Trophoblast cell (in vitro differentiated cells and primary cell): ENCODE measurements at regions not wholly inside any gene's neighbourhood (a gene's known extent, or its start where the extent isn't known, plus 50 kb on each side); places are given as distances from the start of the nearest gene placed in this dataset.
A peak's percentile ranks its signal among the peaks of the same experiment; 100 is the strongest.

Source experiments
- DNase-seq, 2 donors: peaks; one replicate each; pipeline ENCODE4 v3.0.0-alpha.2; 2016
- H2AFZ ChIP-seq: 2 replicates; pipeline ENCODE4 v1.6.1; 2013; ENCODE audit warnings: low read length, moderate library complexity, mild to moderate bottlenecking; ENCODE audit not compliant: insufficient read depth, poor library complexity
- H2AK5ac ChIP-seq: 2 replicates; pipeline ENCODE4 v1.6.1; 2013; ENCODE audit warnings: mild to moderate bottlenecking, low read length
- H2BK120ac ChIP-seq: 2 replicates; pipeline ENCODE4 v1.6.1; 2013; ENCODE audit warnings: low read length, mild to moderate bottlenecking, moderate library complexity; ENCODE audit not compliant: insufficient read depth, poor library complexity
- H2BK12ac ChIP-seq: 2 replicates; pipeline ENCODE4 v1.6.1; 2013; ENCODE audit warnings: mild to moderate bottlenecking, low read length, moderate library complexity
- H2BK5ac ChIP-seq: 2 replicates; pipeline ENCODE4 v1.6.1; 2013; ENCODE audit warnings: low read length, low read depth, moderate library complexity, mild to moderate bottlenecking; ENCODE audit not compliant: poor library complexity
- H3K14ac ChIP-seq: 2 replicates; pipeline ENCODE4 v1.6.1; 2013; ENCODE audit warnings: mild to moderate bottlenecking, low read length
- H3K18ac ChIP-seq: 2 replicates; pipeline ENCODE4 v1.6.1; 2013; ENCODE audit warnings: mild to moderate bottlenecking, low read length
- H3K23ac ChIP-seq: 2 replicates; pipeline ENCODE4 v1.6.1; 2013; ENCODE audit warnings: low read length
- H3K27ac ChIP-seq: 2 replicates; pipeline ENCODE4 v1.5.1; 2013; ENCODE audit warnings: low read depth, mild to moderate bottlenecking, inconsistent platforms, low read length, moderate library complexity
- H3K27me3 ChIP-seq: 2 replicates; pipeline ENCODE4 v1.6.1; 2013; ENCODE audit warnings: inconsistent platforms, mild to moderate bottlenecking, low read length, moderate library complexity; ENCODE audit not compliant: insufficient read depth
- H3K36me3 ChIP-seq, 2 experiments: 1 replicate in 1 of 2; 2 replicates in 1 of 2; pipeline ENCODE4 v1.6.1; 2013; ENCODE audit warnings: low read length in 2 of 2, mild to moderate bottlenecking in 2 of 2, moderate library complexity in 1 of 2; ENCODE audit not compliant: insufficient read depth in 2 of 2, control insufficient read depth in 1 of 2
- H3K4ac ChIP-seq: 2 replicates; pipeline ENCODE4 v1.6.1; 2013; ENCODE audit warnings: low read depth, mild to moderate bottlenecking, low read length, moderate library complexity
- H3K4me1 ChIP-seq, 2 experiments: 1 replicate in 1 of 2; 2 replicates in 1 of 2; pipeline ENCODE4 v1.6.1; 2013; ENCODE audit warnings: low read length in 2 of 2, mild to moderate bottlenecking in 2 of 2, moderate library complexity in 1 of 2; ENCODE audit not compliant: insufficient read depth in 2 of 2, control insufficient read depth in 1 of 2
- H3K4me2 ChIP-seq: 2 replicates; pipeline ENCODE4 v1.6.1; 2013; ENCODE audit warnings: inconsistent platforms, mild to moderate bottlenecking, low read length, moderate library complexity
- H3K4me3 ChIP-seq: 2 replicates; pipeline ENCODE4 v1.5.1; 2013; ENCODE audit warnings: mild to moderate bottlenecking, low read depth, low read length, inconsistent platforms
- H3K79me1 ChIP-seq: one replicate; pipeline ENCODE4 v1.6.1; 2013; ENCODE audit warnings: low read length
- H3K79me2 ChIP-seq: 2 replicates; pipeline ENCODE4 v1.6.1; 2013; ENCODE audit warnings: low read length, mild to moderate bottlenecking; ENCODE audit not compliant: control insufficient read depth, insufficient read depth, poor library complexity
- H3K9ac ChIP-seq: 2 replicates; pipeline ENCODE4 v1.6.1; 2013; ENCODE audit warnings: mild to moderate bottlenecking, low read length
- H3K9me3 ChIP-seq: 2 replicates; pipeline ENCODE4 v1.6.1; 2013; ENCODE audit warnings: low read depth, mild to moderate bottlenecking, control low read depth, inconsistent platforms, low read length; ENCODE audit not compliant: insufficient read depth
- H4K12ac ChIP-seq: 2 replicates; pipeline ENCODE4 v1.6.1; 2013; ENCODE audit warnings: low read depth, mild to moderate bottlenecking, low read length, moderate library complexity
- H4K8ac ChIP-seq: 2 replicates; pipeline ENCODE4 v1.6.1; 2013; ENCODE audit warnings: low read depth, mild to moderate bottlenecking, low read length, moderate library complexity
- H4K91ac ChIP-seq: one replicate; pipeline ENCODE4 v1.6.1; 2013; ENCODE audit warnings: low read depth, mild to moderate bottlenecking, low read length, moderate library complexity
- WGBS: extraction: QIAGEN DNeasy Blood & Tissue Kit; methylation state at CpG from one replicate; pipeline ENCODE4 v1.1.7; 2013; ENCODE audit warnings: missing lambda C conversion rate; ENCODE audit not compliant: insufficient read length, insufficient coverage; ENCODE audit errors: extremely low coverage; 5-methylcytosine and 5-hydroxymethylcytosine counted together

- no peak overlapping the region for H4K91ac ChIP-seq
- H3K36me3 ChIP-seq, result no peaks in the 10 kb centered on the region
- peak overlapping the region; percentile 5 for H2BK120ac ChIP-seq
- peaks cover 4% of the 10 kb centered on the region for H3K79me1 ChIP-seq
- H3K9me3 ChIP-seq, result no peaks in the 10 kb centered on the region
- no peak overlapping the region for H3K9ac ChIP-seq
- peak; percentile 70 to 88 for DNase-seq
- peak overlapping the region; percentile 53 for H2BK12ac ChIP-seq
- H3K4ac ChIP-seq, result no peak overlapping the region
- WGBS, result no CpG with 5 or more reads among the region's 7 CpGs
- H3K27ac ChIP-seq, result peak overlapping the region; percentile 61
- no peak overlapping the region for H3K18ac ChIP-seq
- H4K8ac ChIP-seq, result no peak overlapping the region
- H3K79me2 ChIP-seq, result no peaks in the 10 kb centered on the region
- no peak overlapping the region for H3K23ac ChIP-seq
- H3K4me2 ChIP-seq, result no peak overlapping the region
- H4K12ac ChIP-seq, result no peak overlapping the region
- no peak overlapping the region for H2AFZ ChIP-seq
- H2AK5ac ChIP-seq, result no peak overlapping the region
- H3K27me3 ChIP-seq, result no peaks in the 10 kb centered on the region
- no peak overlapping the region for H3K14ac ChIP-seq
- no peak overlapping the region for H2BK5ac ChIP-seq
- no peaks in the 10 kb centered on the region for H3K4me1 ChIP-seq
- H3K4me3 ChIP-seq, result no peak overlapping the region
These were observed 364.8 kb downstream of the PDGFC start for GRCh38 chr4:156606554-156607477.

- Histone ChIP-seq H3K27ac (peak overlapping the region; percentile 96), H3K9me3 (no peaks in the 10 kb centered on the region), H3K23ac (no peak overlapping the region), H3K79me1 (peaks cover 5% of the 10 kb centered on the region), H3K36me3 (peaks cover 0 to 6% of the 10 kb centered on the region in 2 experiments), H2AK5ac (no peak overlapping the region), H3K27me3 (no peaks in the 10 kb centered on the region), H2BK120ac (no peak overlapping the region), H4K8ac (no peak overlapping the region), H4K12ac (no peak overlapping the region), H3K18ac (no peak overlapping the region), H3K14ac (no peak overlapping the region), H3K4ac (no peak overlapping the region), H3K4me1 (peaks cover 2 to 5% of the 10 kb centered on the region in 2 experiments), H2AFZ (no peak overlapping the region), H3K9ac (no peak overlapping the region), H2BK5ac (peak overlapping the region; percentile 36), H3K79me2 (no peaks in the 10 kb centered on the region), H4K91ac (no peak overlapping the region), H3K4me3 (no peak overlapping the region), H3K4me2 (peak overlapping the region; percentile 38), H2BK12ac (no peak overlapping the region)
- DNase-seq, result no peak
- WGBS, result no CpG with 5 or more reads among the region's 6 CpGs
These were observed 373.4 kb downstream of the PDGFC start for GRCh38 chr4:156598138-156598681.

GRCh38 chr4:156596706-156597329, 374.8 kb downstream of the PDGFC start:
- Histone ChIP-seq H4K91ac (no peak overlapping the region), H4K12ac (no peak overlapping the region), H3K9ac (no peak overlapping the region), H2AFZ (no peak overlapping the region), H4K8ac (no peak overlapping the region), H3K18ac (no peak overlapping the region), H2BK5ac (peak overlapping the region; percentile 56), H3K79me1 (peaks cover 5% of the 10 kb centered on the region), H3K9me3 (no peaks in the 10 kb centered on the region), H3K36me3 (peaks cover 0 to 6% of the 10 kb centered on the region in 2 experiments), H3K27ac (no peak overlapping the region), H3K4me3 (no peak overlapping the region), H3K23ac (no peak overlapping the region), H3K4ac (no peak overlapping the region), H3K14ac (no peak overlapping the region), H3K4me1 (peaks cover 2 to 5% of the 10 kb centered on the region in 2 experiments), H2AK5ac (no peak overlapping the region), H2BK120ac (no peak overlapping the region), H3K27me3 (no peaks in the 10 kb centered on the region), H3K4me2 (no peak overlapping the region), H3K79me2 (no peaks in the 10 kb centered on the region), H2BK12ac (no peak overlapping the region)
- WGBS, result no CpG with 5 or more reads among the region's 4 CpGs
- no peak for DNase-seq

GRCh38 chr4:156596026-156596425, 375.6 kb downstream of the PDGFC start:
- H4K12ac ChIP-seq, result no peak overlapping the region
- H3K4me3 ChIP-seq, result no peak overlapping the region
- H3K14ac ChIP-seq, result no peak overlapping the region
- DNase-seq, result no peak
- no peaks in the 10 kb centered on the region for H3K9me3 ChIP-seq
- H3K27me3 ChIP-seq, result no peaks in the 10 kb centered on the region
- no CpG with 5 or more reads among the region's 2 CpGs for WGBS
- H4K8ac ChIP-seq, result no peak overlapping the region
- no peak overlapping the region for H3K9ac ChIP-seq
- peaks cover 2 to 5% of the 10 kb centered on the region in 2 experiments for H3K4me1 ChIP-seq
- no peak overlapping the region for H2AFZ ChIP-seq
- peaks cover 0 to 6% of the 10 kb centered on the region in 2 experiments for H3K36me3 ChIP-seq
- no peaks in the 10 kb centered on the region for H3K79me2 ChIP-seq
- H2BK5ac ChIP-seq, result no peak overlapping the region
- H3K23ac ChIP-seq, result no peak overlapping the region
- H2BK120ac ChIP-seq, result peak overlapping the region; percentile 11
- H3K18ac ChIP-seq, result no peak overlapping the region
- no peak overlapping the region for H3K4ac ChIP-seq
- H2BK12ac ChIP-seq, result peak overlapping the region; percentile 46
- no peak overlapping the region for H4K91ac ChIP-seq
- no peak overlapping the region for H3K27ac ChIP-seq
- H3K4me2 ChIP-seq, result no peak overlapping the region
- H2AK5ac ChIP-seq, result no peak overlapping the region
- peaks cover 5% of the 10 kb centered on the region for H3K79me1 ChIP-seq
